Activated CD8-positive, alpha-beta memory T cell treated with anti-CD3 and anti-CD28 coated beads for 36 hours (primary cell): ENCODE measurements at regions not wholly inside any gene's neighbourhood (a gene's known extent, or its start where the extent isn't known, plus 50 kb on each side); places are given as distances from the start of the nearest gene placed in this dataset.

Experiments used
- CTCF ChIA-PET: fragments of 350-600 bp; sonication (Branson Sonifier 250); formaldehyde crosslinking; loops from one replicate; lab custom pipeline; 2021; ENCODE audit warnings: antibody characterized with exemption; lab: Charles Lee
- POLR2A ChIA-PET: fragments of 350-600 bp; sonication (Branson Sonifier 250); formaldehyde crosslinking; loops from one replicate; lab custom pipeline; 2021; ENCODE audit warnings: antibody characterized with exemption; lab: Charles Lee

DNA sequence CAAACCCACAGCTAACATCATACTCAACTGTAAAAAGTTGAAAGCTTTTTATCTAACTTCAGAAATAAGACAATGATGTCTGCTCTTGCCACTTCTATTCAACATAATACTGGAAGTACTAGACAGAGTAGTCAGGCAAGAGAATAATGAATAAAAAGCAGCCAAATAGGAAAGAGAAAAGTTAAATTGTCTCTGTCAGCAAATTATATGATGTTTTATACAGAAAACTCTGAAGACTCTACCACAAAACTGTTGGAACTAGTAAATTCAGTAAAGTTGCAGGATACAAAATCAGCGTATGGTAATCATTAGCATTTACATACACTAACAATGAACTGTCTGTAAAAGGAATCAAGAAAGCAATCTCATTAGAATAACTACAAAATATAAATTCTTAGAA, 752.9 kb upstream of the CT83 start:
- ChIA-PET POLR2A (no interaction called here), CTCF (no interaction called here)

DNA sequence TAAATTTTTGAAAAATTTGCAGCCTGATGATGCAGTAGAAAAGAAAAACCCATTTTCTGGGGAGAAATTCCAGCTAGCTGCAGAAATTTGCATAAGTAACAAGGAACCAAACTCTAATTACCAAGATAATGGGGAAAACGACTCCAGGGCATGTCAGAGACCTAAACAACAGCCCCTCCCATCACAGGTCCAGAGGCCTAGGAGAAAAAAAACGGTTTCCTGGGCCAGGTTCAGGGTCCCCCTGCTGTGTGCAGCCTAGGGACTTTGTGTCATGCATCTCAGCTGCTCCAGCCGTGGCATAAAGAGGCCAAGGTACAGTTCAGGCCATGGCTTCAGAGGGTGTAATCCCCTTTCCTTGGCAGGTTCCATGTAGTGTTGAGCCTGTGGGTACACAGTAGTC, 733.7 kb upstream of the CT83 start:
- CTCF ChIA-PET, result no interaction called here
- POLR2A ChIA-PET, result no interaction called here

DNA sequence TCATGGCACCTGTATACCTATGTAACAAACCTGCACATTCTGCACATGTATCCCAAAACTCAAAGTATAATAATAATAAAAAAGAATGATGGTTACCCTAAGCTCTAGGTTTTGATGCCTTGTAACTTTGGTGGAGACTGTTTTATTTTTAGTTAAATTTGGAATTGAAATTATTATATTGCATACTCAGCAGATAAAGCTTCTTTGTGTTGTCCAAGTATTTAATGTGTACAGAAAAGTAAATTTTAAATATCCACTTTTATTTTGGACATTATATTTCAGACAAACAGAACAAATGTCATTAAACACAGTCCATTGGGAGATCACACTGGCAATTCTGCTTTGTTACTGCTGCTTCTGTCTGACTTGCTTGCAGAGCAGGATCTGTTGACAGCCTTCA, 684.5 kb upstream of the CT83 start:
- CTCF ChIA-PET, result no interaction called here
- POLR2A ChIA-PET, result no interaction called here

DNA sequence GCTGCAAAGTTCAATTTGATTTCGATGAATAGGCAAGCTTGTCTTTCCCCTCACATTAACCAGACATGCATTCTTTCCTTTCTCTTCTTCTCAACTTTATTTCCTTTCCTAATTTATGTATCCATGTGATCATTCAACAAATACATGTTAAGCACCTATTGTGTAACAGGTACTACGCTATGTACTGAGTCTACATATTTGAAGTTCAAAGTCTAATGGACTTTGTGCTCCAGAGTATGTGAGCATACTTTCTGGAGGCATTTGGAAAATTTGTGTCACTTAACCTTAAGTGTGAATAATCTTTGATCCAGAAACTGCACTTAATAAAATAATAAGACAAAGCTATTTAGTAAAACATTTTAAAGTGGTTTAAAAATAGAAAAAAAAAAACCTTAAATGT, 675.3 kb upstream of the CT83 start:
- CTCF ChIA-PET, result interaction anchor here (0.6 kb wide), 1 partner anchor 17 kb away, joined by 5 read pairs; no protein-coding TSS in a partner anchor

DNA sequence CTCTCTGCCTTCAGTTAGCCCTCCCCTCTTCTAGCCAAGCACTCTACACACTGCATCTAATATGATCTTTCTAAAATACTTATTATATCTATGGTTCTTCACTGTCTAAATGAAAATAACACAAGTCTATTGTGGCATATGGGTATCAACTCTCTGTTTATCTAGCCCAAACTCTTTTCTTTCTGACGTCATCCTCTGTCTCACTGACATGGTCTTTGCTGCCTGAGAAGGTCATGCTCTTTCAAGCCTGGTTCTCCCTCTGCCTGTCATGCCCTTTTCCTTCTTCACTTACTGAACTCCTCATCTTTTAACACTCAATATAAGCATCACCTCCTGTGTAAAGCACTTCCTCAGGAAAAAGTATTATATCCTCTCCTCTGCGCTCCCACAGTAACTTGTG, 672.2 kb upstream of the CT83 start:
- POLR2A ChIA-PET, result no interaction called here
- CTCF ChIA-PET, result no interaction called here

More for the DNA sequence above, 675.3 kb upstream of the CT83 start:
- POLR2A ChIA-PET, result no interaction called here

DNA sequence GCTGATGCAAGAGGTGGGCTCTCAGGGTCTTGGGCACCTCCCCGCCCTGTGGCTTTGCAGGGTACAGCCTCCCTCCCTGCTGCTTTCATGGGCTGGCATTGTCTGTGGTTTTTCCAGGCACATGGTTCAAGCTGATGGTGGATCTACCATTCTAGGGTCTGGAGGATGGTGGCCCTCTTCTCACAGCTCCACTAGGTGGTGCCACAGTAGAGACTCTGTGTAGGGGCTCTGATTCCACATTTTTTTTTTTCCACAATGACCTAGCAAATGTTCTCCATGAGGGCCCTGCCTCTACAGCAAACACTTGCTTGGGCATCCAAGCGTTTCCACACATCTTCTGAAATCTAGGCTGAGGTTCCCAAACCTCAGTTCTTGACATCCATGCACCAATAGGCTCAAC, 657.9 kb upstream of the CT83 start:
- ChIA-PET CTCF (no interaction called here), POLR2A (no interaction called here)

DNA sequence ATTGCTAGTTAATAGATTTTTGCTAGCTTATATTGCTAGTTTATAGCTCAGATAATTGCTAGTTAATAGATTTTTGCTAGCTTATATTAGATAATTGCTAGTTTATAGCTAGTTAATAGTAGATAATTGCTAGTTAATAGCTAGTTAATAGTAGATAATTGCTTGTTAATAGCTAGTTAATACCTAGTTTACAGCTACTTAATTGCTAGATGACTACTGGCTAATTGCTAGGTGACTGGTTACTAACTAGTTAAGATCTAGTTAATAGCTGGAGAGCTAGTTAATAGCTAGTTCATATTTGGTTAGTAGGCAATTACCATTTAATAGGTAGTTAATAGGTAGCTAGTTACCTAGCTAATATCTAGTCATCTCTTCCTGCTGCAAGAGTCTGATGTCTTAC, 633.8 kb upstream of the CT83 start:
- CTCF ChIA-PET, result no interaction called here
- POLR2A ChIA-PET, result no interaction called here

DNA sequence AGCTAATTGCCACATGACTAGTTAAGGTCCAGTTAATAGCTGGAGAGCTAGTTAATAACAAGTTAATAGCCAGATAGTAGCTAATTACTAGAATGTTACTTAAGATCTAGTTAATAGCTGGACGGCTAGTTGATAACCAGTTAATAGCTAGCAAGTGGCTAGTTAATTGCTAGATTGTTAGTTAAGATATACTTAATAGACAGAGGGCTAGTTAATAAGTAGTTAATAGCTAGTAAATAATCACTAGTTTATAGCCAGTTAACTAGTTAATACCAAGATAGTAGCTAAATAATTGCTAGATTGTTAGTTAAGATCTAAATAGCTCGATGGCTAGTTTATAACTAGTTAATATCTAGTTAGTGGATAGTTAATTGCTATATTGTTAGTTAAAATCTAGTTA, 632.6 kb upstream of the CT83 start:
- CTCF ChIA-PET, result no interaction called here

DNA sequence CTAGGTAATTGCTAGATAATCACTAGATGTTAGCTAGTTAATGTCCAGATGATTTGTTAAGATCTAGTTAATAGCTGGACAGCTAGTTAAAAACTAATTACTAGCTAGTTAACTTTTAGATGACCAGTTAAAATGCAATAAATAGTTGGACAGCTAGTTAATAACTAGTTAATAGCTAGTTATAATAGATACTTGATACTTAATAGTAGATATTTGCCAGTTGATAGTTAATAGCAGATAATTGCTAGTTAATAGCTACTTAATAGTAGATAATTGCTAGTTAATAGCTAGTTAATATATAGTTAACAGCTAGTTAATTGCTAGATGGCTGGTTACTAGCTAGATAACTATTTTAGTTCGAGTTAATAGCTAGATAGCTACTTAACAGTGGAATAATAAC, 631.4 kb upstream of the CT83 start:
- CTCF ChIA-PET, result no interaction called here
- POLR2A ChIA-PET, result no interaction called here

More for the DNA sequence above, 632.6 kb upstream of the CT83 start:
- POLR2A ChIA-PET, result no interaction called here

DNA sequence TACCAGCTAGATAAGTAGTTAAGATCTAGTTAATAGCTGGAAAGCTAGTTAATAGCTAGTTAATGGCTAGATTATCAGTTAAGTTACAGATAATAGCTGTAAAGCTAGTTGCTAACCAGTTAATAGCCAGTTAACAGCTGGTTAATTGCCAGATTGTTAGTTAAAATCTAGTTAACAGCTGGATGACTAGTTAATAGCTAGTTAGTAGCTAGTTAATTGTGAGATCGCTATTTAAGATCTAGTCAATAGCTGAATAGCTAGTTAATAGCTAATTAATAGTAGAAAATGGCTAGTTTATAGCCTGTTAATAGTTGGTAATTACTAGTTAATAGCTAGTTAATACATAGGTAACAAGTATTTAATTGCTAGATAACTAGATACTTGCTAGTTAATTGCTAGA, 630.5 kb upstream of the CT83 start:
- ChIA-PET CTCF (no interaction called here), POLR2A (no interaction called here)

DNA sequence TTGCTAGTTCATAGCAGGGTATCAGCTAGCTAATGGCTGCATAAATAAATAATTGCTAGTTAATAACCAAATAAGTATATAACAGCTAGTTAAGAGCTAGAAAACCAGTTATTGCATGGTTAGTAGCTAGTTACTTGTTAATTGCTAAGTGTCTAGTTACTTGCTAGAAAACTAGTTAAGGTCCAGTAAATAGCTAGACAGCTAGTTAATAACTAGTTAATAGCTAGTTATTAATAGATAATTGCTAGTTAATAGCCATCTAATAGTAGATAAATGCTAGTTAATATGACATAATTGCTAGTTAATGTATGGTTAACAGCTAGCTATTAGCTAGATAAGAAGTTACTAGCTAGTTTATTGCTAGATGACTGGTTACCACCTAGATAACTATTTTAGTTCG, 629.9 kb upstream of the CT83 start:
- ChIA-PET CTCF (no interaction called here), POLR2A (no interaction called here)

DNA sequence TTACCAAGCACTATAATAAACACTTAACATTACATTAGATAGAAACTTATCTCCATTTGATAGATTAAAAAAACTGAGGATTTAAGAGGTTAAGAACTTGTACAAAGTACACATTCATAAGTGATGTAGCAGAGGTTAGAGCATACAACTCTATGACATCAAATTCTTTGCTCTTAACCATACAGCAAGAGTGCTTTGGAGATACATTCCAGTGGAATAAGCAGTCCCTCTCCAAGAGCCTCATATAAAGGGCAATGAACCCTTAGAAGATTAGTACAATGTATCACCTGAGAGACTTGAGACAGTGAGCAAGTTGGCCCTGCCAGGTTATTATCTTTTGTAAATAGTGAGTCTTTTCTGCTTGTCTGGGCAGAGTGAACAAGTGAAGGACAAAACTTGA, 600.4 kb upstream of the CT83 start:
- ChIA-PET CTCF (no interaction called here), POLR2A (no interaction called here)

DNA sequence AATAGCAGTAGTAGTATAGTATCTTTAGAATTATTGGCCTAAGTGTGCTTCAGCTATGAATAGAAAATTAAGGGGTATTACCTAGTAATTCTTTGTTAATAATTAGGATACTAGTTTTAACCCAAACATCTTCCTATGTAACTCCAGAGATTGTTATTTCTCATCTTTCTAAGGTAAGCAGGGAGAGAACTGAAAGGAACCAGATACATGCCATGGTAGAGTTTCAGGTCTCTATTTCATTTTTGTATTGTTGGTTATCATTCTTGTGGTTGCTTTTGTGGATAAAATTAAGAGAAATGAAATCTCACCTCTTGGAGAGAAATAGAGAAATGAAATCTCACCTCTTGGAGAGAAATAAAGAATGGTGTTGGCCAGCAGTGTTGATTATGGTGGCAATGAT, 597.1 kb upstream of the CT83 start:
- POLR2A ChIA-PET, result no interaction called here
- CTCF ChIA-PET, result no interaction called here

DNA sequence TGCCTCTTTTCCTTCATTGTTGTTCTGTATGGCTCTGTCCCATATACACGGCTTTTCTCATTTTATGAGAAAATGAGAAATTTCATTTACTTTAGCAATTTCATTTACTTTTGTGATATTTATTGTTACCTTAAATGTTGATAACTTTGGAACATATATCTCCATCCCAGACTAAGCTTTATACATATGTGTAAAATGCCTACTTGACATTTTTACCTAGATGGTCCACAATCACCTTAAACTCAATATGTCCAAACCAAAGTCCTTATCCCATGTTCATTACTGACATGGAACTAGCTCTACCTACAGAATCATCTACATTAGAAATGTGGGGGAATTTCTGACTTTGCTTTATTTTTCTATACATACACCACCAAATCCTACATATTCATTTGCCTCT, 590.5 kb upstream of the CT83 start:
- POLR2A ChIA-PET, result no interaction called here
- CTCF ChIA-PET, result no interaction called here

DNA sequence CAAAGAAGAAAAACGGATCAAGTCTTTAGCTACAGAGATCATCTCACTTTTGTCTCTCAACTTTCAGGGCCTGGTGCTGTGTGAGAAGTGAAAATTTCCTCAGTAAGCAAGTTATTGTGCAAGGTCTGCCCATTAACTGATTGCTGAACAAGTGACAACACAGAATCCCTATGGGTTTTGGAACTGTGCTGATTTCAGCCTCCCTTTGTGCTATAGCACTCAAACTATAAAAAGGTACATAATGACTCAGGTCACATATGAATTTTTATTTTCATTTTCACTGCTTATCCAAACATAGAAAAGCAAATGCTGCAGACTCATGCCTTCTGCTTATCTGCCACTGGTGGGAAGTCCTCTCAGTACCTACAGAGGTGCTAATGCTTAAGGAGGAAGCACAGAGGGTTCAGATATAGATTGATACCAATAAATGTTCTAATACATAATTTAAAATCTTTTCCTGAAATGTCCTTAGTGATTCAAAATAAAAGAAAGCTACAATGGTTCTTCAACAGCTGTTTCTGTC, 576.2 kb upstream of the CT83 start:
- POLR2A ChIA-PET, result no interaction called here
- CTCF ChIA-PET, result no interaction called here

DNA sequence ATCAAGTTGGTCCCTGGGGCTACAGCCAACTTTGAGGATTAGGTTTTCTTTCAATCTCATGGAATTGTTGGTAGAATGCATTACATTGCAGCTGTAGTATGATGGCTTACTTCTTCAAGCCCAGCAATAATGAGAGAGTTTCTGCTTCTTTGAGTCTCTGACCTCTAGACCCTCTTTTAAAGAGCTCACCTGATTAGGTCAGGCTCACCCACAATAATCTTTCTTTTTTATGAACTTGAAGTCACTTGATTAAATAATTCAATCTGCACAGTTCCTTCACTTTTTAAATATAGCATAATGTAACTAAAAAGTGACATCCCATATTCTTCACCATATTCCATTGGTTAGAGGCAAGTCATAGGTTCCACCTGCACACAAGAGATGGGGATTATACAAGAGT, 547.5 kb upstream of the CT83 start:
- POLR2A ChIA-PET, result no interaction called here
- CTCF ChIA-PET, result no interaction called here

DNA sequence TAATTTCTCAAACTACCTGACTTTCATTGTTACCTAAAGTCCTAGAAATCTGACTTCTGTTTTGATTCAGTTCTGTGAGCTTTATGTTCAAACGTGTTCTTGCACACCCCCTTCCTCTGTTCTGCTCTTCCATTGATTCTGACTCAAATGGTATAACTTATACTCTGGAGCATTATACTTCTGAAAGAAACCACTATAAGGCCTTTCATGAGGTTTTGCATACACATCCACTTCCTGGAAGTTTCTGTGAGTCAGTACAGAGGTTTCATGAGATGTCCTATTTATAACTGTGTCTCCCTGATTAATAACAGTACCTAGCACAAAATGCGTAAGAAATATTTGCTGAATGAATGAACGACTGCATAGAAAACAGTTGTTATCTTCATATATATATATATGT, 540.2 kb upstream of the CT83 start:
- ChIA-PET POLR2A (no interaction called here), CTCF (no interaction called here)

DNA sequence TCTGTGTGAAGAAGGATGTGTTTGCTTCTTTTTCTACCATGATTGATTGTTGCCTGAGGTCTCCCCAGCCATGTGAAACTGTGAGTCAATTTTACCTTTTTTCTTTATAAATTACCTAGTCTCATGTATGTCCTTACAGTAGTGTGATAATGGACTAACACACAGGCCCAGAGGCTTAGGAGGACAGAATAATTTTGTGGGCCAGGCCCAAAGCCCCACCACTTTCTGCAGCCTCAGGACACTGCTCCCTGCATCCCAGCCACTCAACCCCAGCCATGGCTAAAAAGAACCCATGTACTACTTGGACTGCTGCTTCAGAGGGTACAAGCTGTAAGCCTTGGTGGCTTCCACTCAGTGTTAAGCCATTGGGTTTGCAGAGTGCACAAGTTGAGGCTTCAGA, 512.7 kb upstream of the CT83 start:
- POLR2A ChIA-PET, result no interaction called here

DNA sequence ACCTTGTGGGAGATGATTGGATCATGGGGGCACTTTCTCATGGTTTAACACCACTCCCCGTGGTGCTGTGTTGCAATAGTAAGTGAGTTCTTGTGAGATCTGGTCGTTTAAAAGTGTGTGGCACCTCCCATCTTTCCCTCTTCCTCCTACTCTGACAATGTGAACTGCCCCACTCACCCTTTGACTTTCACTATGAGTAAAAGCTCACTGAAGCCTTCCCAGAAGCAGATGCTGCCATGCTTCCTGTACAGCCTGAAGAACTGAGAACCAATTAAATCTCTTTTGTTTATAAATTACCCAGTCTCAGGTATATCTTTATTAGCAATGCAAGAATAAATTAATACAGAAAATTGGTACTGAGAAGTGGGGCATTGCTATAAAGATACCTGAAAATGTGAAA, 509.6 kb upstream of the CT83 start:
- CTCF ChIA-PET, result no interaction called here
- POLR2A ChIA-PET, result no interaction called here

More for the DNA sequence above, 512.7 kb upstream of the CT83 start:
- CTCF ChIA-PET, result no interaction called here

DNA sequence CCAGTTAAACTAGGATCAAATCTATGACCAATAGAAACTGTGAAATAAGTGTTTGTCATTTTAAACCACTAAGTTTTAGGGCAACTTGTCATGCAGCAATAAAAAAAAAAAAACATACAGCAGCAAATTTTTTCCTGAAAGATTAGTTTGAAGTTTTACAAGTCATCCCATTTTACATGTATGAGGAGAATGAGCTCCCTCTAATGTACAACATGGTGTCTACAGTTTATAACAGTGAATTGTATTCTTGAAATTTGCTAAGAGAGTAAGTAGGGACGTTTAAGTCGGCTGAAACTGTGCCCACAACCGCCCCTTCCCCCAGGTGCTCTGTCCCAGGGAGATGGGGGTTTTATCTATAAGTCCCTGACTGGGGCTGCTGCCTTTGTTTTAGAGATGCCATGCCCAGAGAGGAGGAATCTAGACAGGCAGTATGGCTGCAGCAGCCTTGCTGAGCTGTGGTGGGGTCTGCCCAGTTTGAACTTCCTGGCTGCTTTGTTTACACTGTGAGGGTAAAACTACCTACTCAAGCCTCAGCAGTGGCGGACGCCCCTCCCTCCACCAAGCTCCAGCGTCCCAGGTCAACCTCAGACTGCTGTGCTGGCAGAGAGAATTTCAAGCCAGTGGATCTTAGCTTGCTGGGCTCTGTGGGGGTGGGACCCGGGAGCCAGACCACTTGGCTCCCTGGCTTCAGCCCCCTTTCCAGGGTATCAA, 499.3 kb upstream of the CT83 start:
- POLR2A ChIA-PET, result no interaction called here
- CTCF ChIA-PET, result interaction anchor here (0.7 kb wide), 1 partner anchor 22 kb away, joined by 3 read pairs; no protein-coding TSS in a partner anchor

DNA sequence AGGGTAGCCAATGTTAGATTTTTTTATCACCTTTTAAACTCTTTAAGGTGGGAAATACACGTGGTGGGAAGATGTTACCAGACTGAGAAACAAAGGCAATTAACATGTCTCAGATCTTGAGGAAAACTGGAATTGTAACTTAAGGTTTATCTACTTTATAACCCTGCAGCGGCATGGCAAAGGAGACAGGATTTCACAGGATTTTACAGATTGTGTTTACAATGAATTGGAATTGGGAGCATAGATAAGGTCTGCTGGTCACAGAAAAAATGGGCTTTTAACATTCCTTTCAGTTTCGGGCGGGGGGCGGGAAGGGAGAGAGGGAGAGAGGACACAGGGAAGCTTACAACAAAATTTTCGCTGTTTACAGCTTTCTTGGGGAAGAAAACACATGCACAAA, 467.5 kb upstream of the CT83 start:
- ChIA-PET POLR2A (no interaction called here), CTCF (no interaction called here)

DNA sequence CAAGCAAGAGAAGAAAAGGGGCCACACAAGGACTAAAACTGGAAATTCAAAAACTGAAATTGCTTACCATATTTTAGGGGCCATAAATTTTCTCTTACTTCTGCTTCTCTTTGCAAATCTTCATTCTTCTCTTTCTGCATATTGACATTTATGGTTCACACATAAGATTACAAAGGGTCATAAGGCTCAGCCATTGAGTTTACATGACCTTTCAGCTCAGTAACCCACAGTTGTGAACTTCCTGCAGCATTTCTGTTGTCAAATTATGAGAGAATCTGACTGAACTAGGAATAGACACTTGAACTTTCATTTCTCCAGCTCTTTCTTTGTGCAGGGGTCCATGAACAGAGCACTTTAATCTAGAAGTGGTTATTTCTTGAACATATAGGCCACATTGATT, 434.8 kb upstream of the CT83 start:
- ChIA-PET CTCF (no interaction called here), POLR2A (no interaction called here)
